HG03378 (cell line): ENCODE measurements at regions not wholly inside any gene's neighbourhood (a gene's known extent, or its start where the extent isn't known, plus 50 kb on each side); places are given as distances from the start of the nearest gene placed in this dataset.

Source experiments
- ATAC-seq: cut with Tn5 transposase; IDR thresholded peaks from one replicate; pipeline ENCODE4 v1.9.1; 2021; ENCODE audit warnings: mild to moderate bottlenecking, moderate library complexity; ENCODE audit not compliant: unreplicated experiment

DNA sequence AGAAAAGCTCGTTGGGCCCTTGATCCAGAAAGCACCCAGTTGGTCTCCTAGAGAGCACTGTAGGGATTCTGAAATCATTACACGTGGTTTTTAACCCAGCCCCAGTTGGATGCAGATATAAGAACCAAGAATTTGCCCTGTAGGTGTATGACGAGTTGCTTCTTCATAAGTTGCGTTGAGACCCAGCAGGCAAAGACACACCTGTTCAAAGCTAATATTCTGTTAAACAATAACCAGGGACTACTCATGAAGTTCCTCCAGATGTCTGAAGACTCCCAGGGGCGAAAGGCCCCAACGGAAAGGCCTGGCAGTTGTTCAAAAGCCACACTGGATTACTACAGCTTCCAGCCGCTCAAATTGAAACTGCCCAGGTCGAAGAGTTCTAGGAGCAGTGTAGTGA, 88.6 kb upstream of the HNRNPU start:
- ATAC-seq = peak; percentile 89

DNA sequence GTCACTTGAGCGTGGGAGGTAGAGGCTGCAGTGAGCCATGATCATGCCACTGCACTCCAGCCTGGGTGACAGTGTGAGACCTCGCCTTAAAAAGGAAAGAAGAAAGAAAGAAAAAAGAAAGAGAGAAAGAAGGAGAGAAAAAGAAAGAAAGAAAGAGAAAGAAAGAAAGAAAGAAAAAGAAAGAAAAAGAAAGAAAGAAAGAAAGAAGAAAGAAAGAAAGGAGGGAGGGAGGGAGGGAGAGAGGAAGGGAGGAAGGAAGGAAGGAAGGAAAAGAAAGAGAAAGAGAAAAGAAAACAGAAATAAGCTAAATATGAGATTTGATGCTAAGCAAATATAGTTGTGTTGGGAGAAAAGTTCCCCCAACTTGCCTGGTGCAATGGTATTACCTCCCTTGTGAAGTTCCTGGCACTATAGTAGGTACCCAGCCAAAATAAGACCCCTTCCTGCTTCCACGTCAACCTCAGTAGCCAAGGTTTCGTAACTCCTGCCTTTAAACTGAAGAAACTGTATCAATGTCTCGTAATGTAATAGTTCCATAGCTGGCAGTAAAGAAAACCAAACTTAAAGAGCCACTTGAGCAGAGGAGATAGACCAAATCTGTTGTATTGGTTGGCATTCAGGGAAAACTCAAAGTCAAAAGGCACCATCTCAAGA, 88.1 kb upstream of the HNRNPU start:
- ATAC-seq = no peak

DNA sequence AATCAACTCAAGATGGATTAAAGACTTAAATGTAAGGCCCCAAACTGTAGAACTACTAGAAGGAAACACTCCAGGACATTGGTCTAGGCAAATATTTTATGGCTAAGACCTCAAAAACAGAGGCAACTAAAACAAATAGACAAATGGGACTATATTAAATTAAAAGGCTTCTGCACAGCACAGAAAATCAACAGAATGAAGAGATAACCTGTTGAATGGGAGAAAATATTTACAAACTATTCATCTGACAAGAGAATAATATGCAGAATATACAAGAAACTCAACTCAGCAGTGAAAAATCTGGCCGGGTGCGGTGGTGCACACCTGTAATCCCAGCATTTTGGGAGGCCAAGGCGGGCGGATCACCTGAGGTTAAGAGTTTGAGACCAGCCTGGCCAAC, 84.1 kb upstream of the HNRNPU start:
- no peak for ATAC-seq

DNA sequence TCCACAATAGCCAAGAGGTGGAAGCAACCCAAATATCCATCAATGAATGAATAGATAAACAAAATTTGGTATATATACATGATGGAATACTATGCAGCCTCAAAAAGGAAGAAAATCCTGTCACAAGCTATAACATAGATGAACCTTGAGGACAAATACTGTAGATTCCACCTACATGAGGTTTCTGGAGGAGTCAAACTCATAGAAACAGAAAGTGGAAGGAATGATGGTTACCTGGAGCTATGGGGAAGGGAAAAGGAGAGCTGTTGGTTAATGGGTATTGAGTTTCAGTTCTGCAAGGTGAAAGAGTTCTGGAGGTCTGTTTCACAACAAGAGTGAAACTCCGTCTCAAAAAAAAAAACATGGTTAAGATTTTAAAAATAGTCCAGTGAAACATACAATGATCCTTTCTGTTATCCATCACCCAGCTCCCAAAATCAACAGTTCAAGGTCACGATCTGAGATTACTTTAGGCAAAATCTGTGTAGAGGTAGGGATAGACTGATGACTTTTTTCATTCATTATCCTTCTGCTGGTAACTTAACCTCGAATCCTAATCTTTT, 80.8 kb upstream of the HNRNPU start:
- peak; percentile 88 for ATAC-seq

DNA sequence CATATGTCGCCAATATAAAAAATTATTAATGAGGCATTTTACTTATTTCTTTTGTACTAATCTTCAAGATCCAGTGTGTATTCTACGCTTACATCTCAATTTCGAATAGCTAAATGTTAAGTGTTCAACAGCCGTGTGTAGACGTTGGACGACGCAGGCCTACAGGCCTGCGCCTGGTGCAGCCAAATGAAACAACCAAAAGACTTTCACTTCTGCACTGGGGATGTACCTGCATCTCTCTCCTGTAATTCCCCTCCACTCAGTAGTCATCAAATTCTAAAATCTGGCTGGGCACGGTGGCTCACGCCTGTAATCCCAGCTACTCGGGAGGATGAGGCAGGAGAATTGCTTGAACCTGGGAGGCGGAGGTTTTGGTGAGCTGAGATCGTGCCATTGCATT, 76.8 kb upstream of the HNRNPU start:
- ATAC-seq = peak; percentile 66

DNA sequence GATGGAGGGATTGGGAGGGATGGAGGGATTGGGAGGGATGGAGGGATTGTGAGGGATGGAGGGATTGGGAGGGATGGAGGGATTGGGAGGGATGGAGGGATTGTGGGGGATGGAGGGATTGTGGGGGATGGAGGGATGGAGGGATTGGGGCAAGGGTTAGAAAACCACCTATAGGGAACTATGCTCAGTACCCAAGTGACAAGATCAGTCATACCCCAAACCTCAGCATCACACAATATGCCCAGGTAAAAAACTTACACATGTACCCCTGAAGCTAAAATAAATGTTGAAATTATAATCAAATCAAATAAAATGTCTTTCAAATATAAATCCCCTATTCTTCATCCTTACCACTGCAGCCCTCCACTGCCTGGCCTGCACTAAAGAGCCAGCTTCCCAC, 72.8 kb upstream of the HNRNPU start:
- no peak for ATAC-seq

DNA sequence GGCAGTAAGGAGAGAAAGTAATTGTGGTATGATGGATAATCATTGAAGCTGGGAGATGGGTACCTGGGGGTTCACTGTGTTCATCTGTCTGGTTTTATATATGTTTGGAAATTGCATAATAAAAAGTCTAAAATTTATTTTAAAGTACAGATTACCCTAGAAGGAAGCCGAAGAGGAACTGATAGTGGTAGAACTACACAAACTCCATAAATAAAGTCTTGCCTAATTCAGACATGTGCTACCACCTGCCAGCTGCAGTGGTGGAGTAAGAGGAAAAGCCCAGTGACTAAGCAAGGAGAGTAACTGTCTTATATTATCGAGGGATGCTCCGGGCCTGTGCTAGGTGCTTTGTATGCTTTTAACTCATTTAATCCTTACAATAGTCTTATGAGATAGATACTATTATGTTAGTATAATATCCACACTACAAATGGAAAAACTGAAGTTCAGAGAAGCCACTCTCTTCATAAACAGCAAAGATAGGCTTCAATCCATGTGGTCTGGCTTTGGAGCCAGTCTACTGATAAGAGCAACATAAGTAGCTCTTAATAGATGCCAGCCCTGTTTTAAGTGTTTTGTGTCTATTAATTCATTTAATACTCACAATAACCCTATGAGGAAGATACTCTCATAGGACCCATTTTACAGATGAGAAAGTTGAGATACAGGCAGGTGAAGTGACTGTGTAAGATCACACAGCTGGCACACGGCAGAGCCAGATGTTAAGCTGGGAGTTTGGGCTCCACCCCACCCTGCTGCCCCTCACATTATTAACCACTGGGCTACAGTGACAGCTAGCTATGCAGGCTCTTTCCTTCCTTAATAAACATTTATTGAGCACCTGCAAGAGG, 56.8 kb upstream of the HNRNPU start:
- peak; percentile 73 for ATAC-seq

DNA sequence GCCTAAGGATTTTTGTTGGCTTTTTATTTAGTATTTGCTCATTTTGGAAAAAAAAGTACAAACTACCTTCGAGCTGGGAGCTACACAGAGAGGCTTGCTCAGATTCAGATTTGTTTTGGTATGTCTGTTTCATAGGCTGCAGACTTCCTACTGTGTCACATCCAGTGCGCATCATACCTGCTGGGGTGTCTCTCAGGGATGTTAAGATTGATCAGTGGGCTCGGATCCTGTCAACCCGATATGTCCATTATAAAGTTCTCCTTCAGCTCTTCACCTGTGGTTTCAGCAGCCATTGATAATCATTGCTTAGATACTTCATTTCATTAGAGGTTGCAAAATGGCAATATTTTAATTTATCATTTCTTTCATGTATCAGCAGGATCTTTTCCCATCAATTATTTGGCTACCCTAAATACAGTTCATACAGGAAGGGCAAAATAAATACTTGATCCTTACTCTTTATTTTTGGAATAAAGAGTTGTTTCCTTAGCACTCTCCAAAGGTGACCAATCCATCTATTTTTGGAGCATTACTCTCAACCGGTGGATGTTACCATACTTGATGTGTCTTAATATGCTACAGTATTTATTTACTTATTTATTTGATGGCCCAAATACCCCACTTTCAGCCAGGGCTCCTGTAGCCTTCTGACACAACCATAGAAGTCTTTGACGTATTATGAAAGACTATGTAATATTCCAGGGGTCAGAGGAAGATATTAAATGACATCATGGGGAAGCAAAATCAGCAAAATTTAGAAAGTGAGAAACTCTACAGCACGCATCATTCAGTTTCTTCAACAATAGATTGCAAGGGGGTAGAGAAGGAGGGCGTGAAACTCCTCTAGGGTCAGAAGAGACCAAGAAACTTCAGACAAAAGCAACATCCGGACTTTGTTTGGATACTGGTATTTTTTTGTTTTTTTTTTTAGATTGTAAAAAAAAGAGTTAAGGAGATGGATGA, 55.3 kb upstream of the HNRNPU start:
- no peak for ATAC-seq

DNA sequence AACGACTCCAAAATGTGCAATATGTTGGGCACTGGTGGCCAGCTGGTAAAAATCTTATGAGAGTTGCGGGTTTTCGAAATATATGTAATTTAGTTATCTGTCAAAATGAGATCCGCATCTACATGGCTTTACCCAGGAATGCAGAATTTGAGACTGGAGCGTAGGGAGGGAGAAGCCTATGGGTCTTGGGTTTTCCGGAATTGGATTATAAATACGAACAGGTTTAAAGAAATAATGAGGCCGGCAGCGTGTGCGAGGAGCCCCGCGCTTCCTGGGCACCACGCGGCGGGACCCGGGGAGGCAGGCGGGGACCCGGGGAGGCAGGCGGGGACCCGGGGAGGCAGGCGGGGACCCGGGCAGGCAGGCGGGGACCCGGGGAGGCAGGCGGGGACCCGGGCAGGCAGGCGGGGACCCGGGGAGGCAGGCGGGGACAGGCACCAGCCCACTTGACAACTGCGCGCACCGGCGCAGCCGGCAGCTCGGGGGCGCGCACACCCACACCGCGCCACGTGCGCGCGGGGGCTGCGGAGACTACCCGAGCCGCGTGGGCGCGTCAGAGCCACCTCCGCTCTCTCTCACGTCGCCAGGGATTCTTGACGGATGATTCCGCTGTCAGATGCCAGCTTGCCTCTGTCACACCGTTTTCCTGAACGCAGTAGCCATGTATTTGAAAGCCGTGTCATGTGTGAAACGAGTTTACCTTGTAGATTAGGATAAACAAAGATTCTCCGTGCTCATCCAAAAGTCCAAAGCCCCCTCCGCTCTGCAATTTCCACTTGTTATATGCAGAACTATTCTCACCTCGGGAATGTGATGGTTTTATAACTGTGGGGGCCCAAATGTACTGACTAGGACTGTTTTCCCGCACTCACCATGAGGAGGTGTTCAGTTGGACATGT, 54.3 kb upstream of the HNRNPU start:
- ATAC-seq = no peak

DNA sequence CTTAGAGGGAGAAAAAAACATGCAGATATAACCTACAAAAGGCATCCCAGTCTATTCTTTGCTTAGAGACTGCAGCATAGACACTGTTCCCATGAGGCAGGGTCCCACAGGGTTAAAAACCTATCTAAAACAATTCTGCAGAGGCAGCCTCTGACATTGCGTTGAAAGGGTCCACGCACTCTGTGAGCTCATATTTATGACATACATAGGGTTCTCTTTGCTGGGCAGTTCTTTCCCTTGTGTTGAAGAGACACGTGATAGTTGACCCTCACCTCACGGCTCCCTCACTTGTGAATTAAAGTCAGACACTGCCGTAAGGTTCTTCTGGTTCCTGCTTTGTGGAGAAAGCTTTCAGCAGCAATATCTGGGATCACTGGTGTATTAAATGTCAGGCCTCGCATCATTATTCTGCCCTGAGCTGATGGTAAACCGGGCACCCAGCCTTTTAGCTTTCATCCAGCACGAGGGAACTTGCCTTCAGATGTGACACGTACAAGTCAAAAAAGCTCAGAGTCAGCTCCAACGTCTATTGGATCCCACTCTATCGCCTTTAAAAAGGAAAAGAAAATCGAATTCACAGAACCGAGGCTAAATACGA, 52.8 kb upstream of the HNRNPU start:
- ATAC-seq = no peak

DNA sequence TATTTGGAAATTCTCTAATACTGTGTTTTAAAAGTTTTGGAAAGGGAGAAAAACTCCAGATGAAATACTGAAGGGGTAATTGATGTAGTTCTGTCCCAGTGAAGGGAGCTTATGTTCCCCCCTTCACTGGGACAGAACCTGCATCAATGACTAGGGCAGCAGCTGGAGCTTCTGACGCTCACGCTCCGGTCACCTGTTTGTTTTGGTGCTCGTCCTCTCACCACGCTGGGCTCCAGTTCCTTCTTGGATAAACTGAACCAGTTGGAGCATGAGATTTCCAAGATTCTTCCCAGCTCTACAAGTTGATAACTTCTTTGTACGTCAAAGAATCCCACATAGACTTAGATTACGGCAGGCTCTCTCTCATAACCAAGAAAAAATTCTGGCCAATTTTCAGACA, 51.4 kb upstream of the HNRNPU start:
- ATAC-seq = no peak

DNA sequence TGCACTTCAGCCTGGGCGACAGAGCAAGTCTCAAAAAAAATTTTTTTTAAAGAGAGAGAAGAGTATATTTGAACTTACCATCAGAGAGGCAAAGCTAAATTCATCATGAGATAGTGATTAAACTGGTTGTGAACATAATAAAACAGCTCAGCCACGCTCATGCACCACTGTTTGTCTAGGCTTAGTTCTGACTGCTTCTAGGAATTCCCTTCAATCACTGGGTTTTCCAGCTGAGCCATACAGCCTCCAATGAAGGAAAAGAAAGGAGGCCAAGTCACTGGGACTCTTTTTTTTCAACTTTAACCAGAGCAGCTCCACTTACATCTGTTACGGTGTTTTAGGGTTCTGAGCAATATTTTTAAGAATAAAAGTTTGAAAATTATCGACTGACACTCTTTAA, 50.4 kb upstream of the HNRNPU start:
- no peak for ATAC-seq
